K562 (cell line): ENCODE measurements at regions not wholly inside any gene's neighbourhood (a gene's known extent, or its start where the extent isn't known, plus 50 kb on each side); places are given as distances from the start of the nearest gene placed in this dataset.

Source experiments
- ATAC-seq: fragments of 200-7000 bp; cut with Tn5 transposase; 3 replicates; pipeline ENCODE4 v1.9.1; 2020; ENCODE audit warnings: moderate library complexity
- BruUV-seq: library from RNA; stranded (reverse); fragments of 400-500 nt; replicated peaks from 2 replicates; lab custom pipeline; 2021; lab: Mats Ljungman, UMichigan
- CTCF ChIA-PET: fragments of 300-600 bp; formaldehyde crosslinking; extraction: SDS; loops from one replicate; lab custom pipeline; 2021; ENCODE audit warnings: low intra/inter-chr PET ratio; lab: Yijun Ruan, JAX
- POLR2A ChIA-PET: fragments of 300-600, 350-650 bp; sonication (Branson Sonifier 250); formaldehyde crosslinking; extraction: SDS; loops from one replicate; lab custom pipeline; 2021; ENCODE audit warnings: antibody characterized with exemption, inconsistent platforms; lab: Yijun Ruan, JAX
- DNase-seq, 4 experiments: peaks; one replicate each; pipeline versions ENCODE4 v3.0.0 to v3.0.0-alpha.2; 2011 to 2018; ENCODE audit warnings: low spot score in 3 of 4, mixed read lengths in 3 of 4; ENCODE audit errors: extremely low read depth in 1 of 4
- FAIRE-seq: peaks from 2 replicates; lab custom pipeline; 2011; peaks lifted over from hg19 to GRCh38; lab: Jason Lieb, UNC
- H2AFZ ChIP-seq: 2 replicates; pipeline ENCODE4 v1.6.0; 2011; ENCODE audit warnings: low read depth, low read length, control low read depth, inconsistent platforms
- H3K27ac ChIP-seq: fragments of 200-600 bp; 3 replicates; pipeline ENCODE4 v1.8.0; 2011; ENCODE audit warnings: low read depth, mild to moderate bottlenecking, control low read depth, inconsistent platforms, low read length, moderate library complexity, mixed read lengths; ENCODE audit errors: extremely low read depth
- H3K27me3 ChIP-seq, 2 experiments: fragments of 300-600 bp in 1 of 2; 2 replicates in 1 of 2; 3 replicates in 1 of 2; pipeline versions ENCODE4 v1.6.0 to v1.8.0; 2011; ENCODE audit warnings: inconsistent platforms in 2 of 2, low read length in 2 of 2, mild to moderate bottlenecking in 1 of 2, mixed read lengths in 1 of 2, moderate library complexity in 1 of 2; ENCODE audit not compliant: control insufficient read depth in 2 of 2, insufficient read depth in 2 of 2
- H3K36me3 ChIP-seq: fragments of 300-600 bp; 3 replicates; pipeline ENCODE4 v1.8.0; 2011; ENCODE audit warnings: mild to moderate bottlenecking, low read length, inconsistent platforms; ENCODE audit not compliant: control insufficient read depth, insufficient read depth
- H3K4me1 ChIP-seq, 2 experiments: fragments of 200-600 bp in 1 of 2; replicated peaks in 1 of 2; 2 replicates in 1 of 2; 3 replicates in 1 of 2; pipeline versions ENCODE4 v1.5.1 to v1.8.0; 2011; ENCODE audit warnings: inconsistent platforms in 2 of 2, low read length in 2 of 2, mild to moderate bottlenecking in 1 of 2, mixed read lengths in 1 of 2, moderate library complexity in 1 of 2; ENCODE audit not compliant: control insufficient read depth in 2 of 2, insufficient read depth in 2 of 2
- H3K4me2 ChIP-seq: 2 replicates; pipeline ENCODE4 v1.6.1; 2011; ENCODE audit warnings: low read length, control low read depth, inconsistent platforms, mixed read lengths; ENCODE audit not compliant: insufficient read depth
- H3K4me3 ChIP-seq: fragments of 200-600 bp; sonication (generic), shearing (Covaris generic); 2 replicates; pipeline ENCODE4 v1.5.1; 2016; ENCODE audit warnings: control low read depth, inconsistent platforms
- H3K79me2 ChIP-seq: fragments of 200-600 bp; 3 replicates; pipeline ENCODE4 v1.8.0; 2011; ENCODE audit warnings: low read length, inconsistent platforms; ENCODE audit not compliant: control insufficient read depth, insufficient read depth
- H3K9ac ChIP-seq, 2 experiments: 2 replicates each; pipeline versions ENCODE4 v1.6.0 to v1.6.1; 2011; ENCODE audit warnings: low read depth in 2 of 2, low read length in 2 of 2, control low read depth in 1 of 2, inconsistent platforms in 1 of 2, mild to moderate bottlenecking in 1 of 2, mixed read lengths in 1 of 2; ENCODE audit not compliant: insufficient read depth in 1 of 2
- H3K9me1 ChIP-seq: one replicate; pipeline ENCODE4 v1.6.0; 2011; ENCODE audit warnings: inconsistent platforms, mild to moderate bottlenecking, low read length, moderate library complexity; ENCODE audit not compliant: control insufficient read depth, insufficient read depth
- H3K9me3 ChIP-seq: replicated peaks from 2 replicates; pipeline ENCODE4 v1.5.1; 2011; ENCODE audit warnings: low read depth, low read length, inconsistent platforms; ENCODE audit not compliant: control insufficient read depth, insufficient read depth
- H4K20me1 ChIP-seq: replicated peaks from 2 replicates; pipeline ENCODE4 v1.6.1; 2011; ENCODE audit warnings: low read length, inconsistent platforms, mixed read lengths; ENCODE audit not compliant: control insufficient read depth, insufficient read depth
- FOXM1 ChIP-seq, 2 experiments: fragments of 450-650 bp in 1 of 2; sonication (generic) in 1 of 2; formaldehyde crosslinking in 1 of 2; IDR thresholded peaks; 2 replicates each; pipeline versions ENCODE4 v1.6.1 to v1.9.0; 2017 to 2022; ENCODE audit warnings: low read depth in 2 of 2, mild to moderate bottlenecking in 2 of 2, missing genetic modification reagents in 1 of 2, moderate library complexity in 1 of 2
- MEF2A ChIP-seq: IDR thresholded peaks from 2 replicates; pipeline ENCODE4 v1.6.1; 2011; ENCODE audit warnings: low read depth, mild to moderate bottlenecking, low read length, moderate library complexity; ENCODE audit not compliant: control insufficient read depth
- POLR2A ChIP-seq: fragments of 450-650 bp; conservative IDR thresholded peaks from 2 replicates; pipeline ENCODE4 v1.6.1; 2016
- TBP ChIP-seq: optimal IDR thresholded peaks from 2 replicates; pipeline ENCODE3; 2011; ENCODE audit warnings: low read depth, low read length, improper control_type of control experiment
- ZKSCAN3 ChIP-seq: fragments of 250-450 bp; sonication (Bioruptor Pico); IDR thresholded peaks from 2 replicates; pipeline ENCODE4 v1.4.0; 2020
- ZNF165 ChIP-seq: fragments of 250-450 bp; sonication (Bioruptor Pico); IDR thresholded peaks from 2 replicates; pipeline ENCODE4 v1.4.0; 2020; ENCODE audit warnings: borderline replicate concordance
- ZNF263 ChIP-seq: sonication (generic); formaldehyde crosslinking; IDR thresholded peaks from 2 replicates; pipeline ENCODE4 v1.8.0; 2022; ENCODE audit warnings: mild to moderate bottlenecking, missing genetic modification reagents, borderline replicate concordance
- WGBS: fragments of 100-300 bp; shearing (Covaris generic); methylation state at CpG from one replicate; pipeline ENCODE4 v1.1.6; 2016; ENCODE audit warnings: low coverage, mixed read lengths; ENCODE audit not compliant: insufficient coverage; ENCODE audit errors: missing lambda C conversion rate; 5-methylcytosine and 5-hydroxymethylcytosine counted together
- in situ Hi-C: fragments of 300-500 bp; cut with MboI; formaldehyde crosslinking; loops from 4 replicates; pipeline ENCODE4 v1.15.0; 2018; ENCODE audit warnings: inconsistent platforms, mixed read lengths
- intact Hi-C: fragments of 100-400 bp; cut with micrococcal nuclease; formaldehyde crosslinking; loops from 2 replicates; pipeline ENCODE4 v1.14.2; 2022
- TF ChIP-seq, protein P1 (sequence below): sonication (generic); formaldehyde crosslinking; IDR thresholded peaks from 2 replicates; pipeline ENCODE4 v1.9.0; 2022; ENCODE audit warnings: mild to moderate bottlenecking, missing genetic modification reagents

DNA sequence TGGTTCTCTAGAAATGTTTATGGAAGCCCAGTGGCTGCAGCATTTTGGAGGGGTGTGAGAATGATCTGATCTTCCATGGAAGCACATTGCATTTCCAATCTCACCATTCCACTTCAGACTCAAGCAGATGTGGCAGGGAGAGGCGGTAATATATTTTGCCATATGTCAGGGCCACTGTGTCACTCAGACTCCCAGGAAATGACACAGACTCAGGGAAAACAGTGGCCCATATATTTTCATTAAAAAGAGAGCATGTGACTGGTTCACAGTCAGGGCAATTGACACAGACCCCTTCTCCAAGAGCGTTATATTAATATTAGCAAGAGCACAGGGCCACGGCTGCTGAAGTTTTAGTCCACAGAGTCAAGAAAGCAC lies 149.3 kb upstream of the NRP1 start (continued):
- no peak for TF ChIP-seq ZNF165

DNA sequence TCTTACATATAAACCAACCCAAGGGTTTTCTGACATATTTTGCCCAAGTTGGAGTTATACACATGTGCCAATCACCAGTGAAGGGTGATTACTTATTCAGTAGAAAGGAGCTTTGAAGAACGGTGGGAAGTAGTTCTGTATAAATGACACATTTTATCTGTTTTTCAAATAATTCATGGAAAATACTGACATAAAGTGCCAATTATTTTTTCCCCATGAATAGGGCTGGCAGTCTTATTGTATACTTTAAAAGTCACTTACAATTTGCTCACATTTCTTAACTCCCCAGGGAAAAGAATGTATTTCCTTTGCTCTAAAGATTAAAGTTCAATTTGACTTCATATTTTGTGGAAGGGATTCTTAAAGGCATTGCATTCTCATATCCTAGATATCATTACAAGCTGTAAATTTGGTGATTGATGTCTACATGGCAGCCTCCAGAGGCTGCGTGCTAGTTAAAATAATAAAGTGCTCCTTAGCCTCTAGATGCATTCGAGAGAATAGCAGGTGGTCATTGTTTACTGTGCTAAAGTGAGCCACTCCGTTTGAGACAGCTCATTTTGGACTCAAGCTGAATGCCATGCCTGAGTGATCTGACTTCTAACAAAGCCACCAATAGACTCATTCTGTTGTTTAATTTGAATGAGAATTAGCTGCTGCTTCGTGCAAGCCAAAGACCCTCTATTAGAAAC lies 148.8 kb upstream of the NRP1 start:
- ATAC-seq (no peak), DNase-seq (no peak), FAIRE-seq (no peak)
- H3K36me3 ChIP-seq = no peaks in the 10 kb centered on the region
- ChIA-PET POLR2A (interaction anchor here (0.6 kb wide), 1 partner anchor 723 kb away, joined by 3 read pairs; no protein-coding TSS in a partner anchor), CTCF (no interaction called here)
- H4K20me1 ChIP-seq = no peaks in the 10 kb centered on the region
- H3K9me3 ChIP-seq = no peaks in the 10 kb centered on the region
- no peak overlapping the region for H3K4me3 ChIP-seq
- no peak overlapping the region for H3K9ac ChIP-seq
- BruUV-seq = no TSS peak
- no peaks in the 10 kb centered on the region for H3K79me2 ChIP-seq
- H3K4me2 ChIP-seq = no peak overlapping the region
- no peak for TF ChIP-seq MEF2A
- no peak for TF ChIP-seq ZKSCAN3 (CRISPR knock-in tag)
- no peak for TF ChIP-seq FOXM1 (IDR thresholded peaks at IDR 0.05; ENCODE audit: low read depth)
- TF ChIP-seq FOXM1 (CRISPR knock-in tag; IDR thresholded peaks at IDR 0.05; ENCODE audit: low read depth) = no peak
- no peak for TF ChIP-seq ZNF263 (CRISPR knock-in tag)
- no peak for TF ChIP-seq TBP
- TF ChIP-seq POLR2A = no peak
- TF ChIP-seq, protein P1, sequence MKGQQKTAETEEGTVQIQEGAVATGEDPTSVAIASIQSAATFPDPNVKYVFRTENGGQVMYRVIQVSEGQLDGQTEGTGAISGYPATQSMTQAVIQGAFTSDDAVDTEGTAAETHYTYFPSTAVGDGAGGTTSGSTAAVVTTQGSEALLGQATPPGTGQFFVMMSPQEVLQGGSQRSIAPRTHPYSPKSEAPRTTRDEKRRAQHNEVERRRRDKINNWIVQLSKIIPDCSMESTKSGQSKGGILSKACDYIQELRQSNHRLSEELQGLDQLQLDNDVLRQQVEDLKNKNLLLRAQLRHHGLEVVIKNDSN (CRISPR knock-in tag) = no peak
- intact Hi-C loops = no loop called here
- in situ Hi-C loops = no loop called here
- no peaks in the 10 kb centered on the region for H3K27me3 ChIP-seq
- H3K9me1 ChIP-seq = no peaks in the 10 kb centered on the region
- WGBS = 1% methylated on average over 5 of the region's 5 CpGs
- no peaks in the 10 kb centered on the region for H3K4me1 ChIP-seq
- no peak overlapping the region for H3K27ac ChIP-seq
- no peak overlapping the region for H2AFZ ChIP-seq
